HS-5 (cell line): ENCODE measurements at regions not wholly inside any gene's neighbourhood (a gene's known extent, or its start where the extent isn't known, plus 50 kb on each side); places are given as distances from the start of the nearest gene placed in this dataset.
A peak's percentile ranks its signal among the peaks of the same experiment; 100 is the strongest.

Source experiments
- DNase-seq: peaks from one replicate; pipeline ENCODE4 v3.0.0-alpha.2; 2012; ENCODE audit warnings: low read depth

DNA sequence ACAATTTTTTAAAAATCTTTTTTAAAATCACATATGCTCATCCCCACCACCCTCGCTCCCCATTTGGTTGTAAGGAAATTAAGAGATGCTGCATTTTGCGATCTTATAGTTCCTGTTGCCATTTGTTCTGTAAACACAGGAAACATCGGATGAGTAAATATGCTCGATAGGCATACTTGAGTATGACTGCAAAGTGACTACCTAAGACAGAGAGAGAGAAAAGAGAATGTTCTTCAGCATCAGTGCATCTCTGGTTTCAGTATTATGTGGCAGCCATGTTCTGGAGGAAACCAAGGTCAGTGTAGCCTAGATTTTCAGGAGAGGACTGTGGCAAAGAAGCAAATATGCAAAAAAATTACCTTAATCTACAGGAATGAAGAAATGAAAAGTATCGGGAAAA is 265.5 kb upstream of the FMN2 start:
- no peak for DNase-seq

- no peak for DNase-seq
Observed at GRCh38 chr1:239826736-239827135, 264.9 kb upstream of the FMN2 start.

DNA sequence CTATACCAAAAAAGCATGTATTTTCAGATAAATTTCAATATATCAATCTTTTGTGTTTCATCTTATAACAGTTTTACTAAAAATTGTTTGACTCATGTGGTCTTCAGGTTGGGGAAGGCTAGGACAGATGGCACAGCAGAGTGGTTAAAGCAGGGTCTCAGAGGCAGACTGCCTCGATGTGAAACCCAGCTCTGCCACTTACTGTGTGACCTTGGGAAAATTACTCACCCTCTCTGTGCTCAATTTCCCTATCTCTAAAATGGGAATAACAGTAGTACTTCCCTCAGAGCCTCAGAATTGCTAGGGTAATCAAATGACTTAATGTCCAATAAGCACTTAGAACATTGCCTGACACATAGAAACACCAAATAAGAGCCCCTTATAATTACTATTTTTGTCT is 262.1 kb upstream of the FMN2 start:
- DNase-seq, result no peak

GRCh38 chr1:239831577-239832355 is 259.9 kb upstream of the FMN2 start:
- DNase-seq, result no peak

- no peak for DNase-seq
Observed at GRCh38 chr1:239833723-239834122, 258.0 kb upstream of the FMN2 start.

GRCh38 chr1:239835946-239836440 is 255.7 kb upstream of the FMN2 start:
- no peak for DNase-seq

DNA sequence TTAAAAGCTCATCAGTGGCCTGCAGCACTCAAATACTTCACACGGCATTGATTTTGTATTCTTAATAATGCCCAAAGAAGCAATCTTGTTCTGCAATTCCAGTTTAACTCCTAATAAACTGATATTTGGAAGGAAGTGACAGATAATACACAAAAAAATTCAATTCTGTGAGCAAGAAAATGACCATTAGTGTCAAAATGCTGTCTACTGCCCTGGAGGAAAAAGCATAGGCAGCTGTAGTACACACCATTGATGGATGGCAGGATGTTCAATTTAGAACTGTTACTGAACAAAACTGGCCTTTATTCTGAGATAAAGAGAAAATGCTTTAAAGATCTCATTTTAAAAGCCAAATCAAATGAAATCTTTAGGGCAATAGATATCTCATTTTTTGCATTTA is 251.3 kb upstream of the FMN2 start:
- no peak for DNase-seq

GRCh38 chr1:239840790-239841189 is 250.9 kb upstream of the FMN2 start:
- no peak for DNase-seq

- no peak for DNase-seq
Observed at GRCh38 chr1:239841631-239842030, 250.1 kb upstream of the FMN2 start.

- DNase-seq, result no peak
Observed at GRCh38 chr1:239843541-239843940, 248.1 kb upstream of the FMN2 start.

DNA sequence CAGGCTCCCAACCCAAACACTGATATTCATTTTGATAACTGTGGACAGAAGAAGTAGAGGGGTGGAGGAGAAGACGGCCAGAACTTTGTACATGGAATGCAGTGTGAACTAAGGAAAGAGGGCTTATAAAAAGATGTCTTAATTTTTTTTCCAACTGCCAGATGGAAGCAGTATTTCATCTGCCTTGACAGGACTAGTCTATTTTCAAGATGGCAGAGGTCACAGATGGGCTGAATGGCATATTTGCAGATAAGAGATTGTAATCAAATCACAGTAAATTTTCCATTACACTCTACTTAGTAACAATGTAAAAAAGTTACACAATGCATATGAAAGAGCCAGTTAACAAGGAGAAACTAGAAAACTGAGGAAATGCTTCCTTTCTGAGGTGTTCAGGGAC is 246.8 kb upstream of the FMN2 start:
- DNase-seq, result no peak

DNA sequence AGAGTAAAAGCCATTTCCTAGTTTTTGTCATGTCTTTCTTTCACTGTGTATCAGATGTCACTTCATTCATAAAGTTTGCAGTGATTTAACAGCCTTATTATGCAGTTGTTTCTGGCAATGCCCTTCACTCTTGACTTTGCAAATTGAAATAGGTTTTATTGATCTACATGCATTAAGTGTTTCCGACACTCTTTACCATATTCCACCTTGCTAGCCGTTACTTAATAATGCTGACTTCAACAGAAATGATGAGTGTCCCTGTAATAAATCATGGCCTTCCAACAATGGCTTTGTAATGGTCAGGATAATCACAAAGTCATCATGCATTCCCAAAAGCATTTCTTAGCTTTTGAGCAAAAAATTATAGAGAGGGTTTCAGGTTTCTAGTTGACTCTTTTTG is 236.8 kb upstream of the FMN2 start:
- DNase-seq, result no peak

- DNase-seq, result no peak
Observed at GRCh38 chr1:239856067-239856466, 235.6 kb upstream of the FMN2 start.

DNA sequence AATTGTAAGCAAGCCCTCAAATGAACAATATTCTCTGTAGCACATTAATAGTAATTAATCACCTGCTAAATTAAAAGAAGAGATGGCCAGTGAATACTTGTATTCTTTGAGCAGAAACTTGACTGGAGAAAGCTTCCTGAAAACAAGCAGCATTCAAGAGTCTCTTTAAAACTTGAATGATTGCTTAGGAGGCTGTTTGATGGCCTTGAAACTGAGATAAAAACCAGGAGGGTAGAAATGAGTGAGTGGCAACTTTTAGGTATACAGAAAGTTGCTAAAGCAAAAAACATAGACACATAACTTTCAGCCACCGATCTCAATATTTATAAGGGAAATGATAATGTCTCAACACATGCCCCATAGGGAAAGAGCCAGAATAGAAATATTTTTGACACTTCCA is 234.8 kb upstream of the FMN2 start:
- no peak for DNase-seq

DNA sequence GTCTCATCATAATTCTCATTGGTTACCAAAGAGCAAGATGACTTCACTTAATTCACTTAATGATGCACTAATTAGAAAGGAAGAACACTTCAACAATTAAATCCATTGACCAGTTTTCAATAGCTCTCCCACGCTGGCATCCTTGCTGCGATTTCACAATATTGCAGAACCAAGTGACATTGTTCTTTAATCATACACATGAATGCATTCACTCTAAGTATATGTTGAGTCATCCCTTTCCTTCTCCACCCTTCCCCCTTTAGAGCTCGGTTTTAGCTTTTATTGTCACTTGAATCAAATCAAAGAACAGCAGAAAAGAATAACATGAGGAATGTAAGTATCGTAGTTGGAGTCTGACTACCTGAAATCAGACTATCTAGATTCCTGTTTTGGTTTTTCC is 233.6 kb upstream of the FMN2 start:
- DNase-seq, result peak; percentile 38

GRCh38 chr1:239858529-239858928 is 233.2 kb upstream of the FMN2 start:
- DNase-seq, result no peak

GRCh38 chr1:239861985-239862384 is 229.7 kb upstream of the FMN2 start:
- no peak for DNase-seq

GRCh38 chr1:239868058-239868832 is 223.4 kb upstream of the FMN2 start:
- no peak for DNase-seq

GRCh38 chr1:239870194-239870593 is 221.5 kb upstream of the FMN2 start:
- DNase-seq, result no peak

GRCh38 chr1:239872626-239873025 is 219.1 kb upstream of the FMN2 start:
- DNase-seq, result no peak

GRCh38 chr1:239874831-239875230 is 216.9 kb upstream of the FMN2 start:
- no peak for DNase-seq

GRCh38 chr1:239879321-239880170 is 212.1 kb upstream of the FMN2 start:
- no peak for DNase-seq

- no peak for DNase-seq
Observed at GRCh38 chr1:239882967-239883366, 208.7 kb upstream of the FMN2 start.
